ENCODE measurements at regions not wholly inside any gene's neighbourhood (a gene's known extent, or its start where the extent isn't known, plus 50 kb on each side); places are given as distances from the start of the nearest gene placed in this dataset.

GRCh38 chr16:73683804-73684203 lies 612.8 kb upstream of the PSMD7 start:
- DNase-seq (ENCODE audit: low spot score) = no peak

DNA sequence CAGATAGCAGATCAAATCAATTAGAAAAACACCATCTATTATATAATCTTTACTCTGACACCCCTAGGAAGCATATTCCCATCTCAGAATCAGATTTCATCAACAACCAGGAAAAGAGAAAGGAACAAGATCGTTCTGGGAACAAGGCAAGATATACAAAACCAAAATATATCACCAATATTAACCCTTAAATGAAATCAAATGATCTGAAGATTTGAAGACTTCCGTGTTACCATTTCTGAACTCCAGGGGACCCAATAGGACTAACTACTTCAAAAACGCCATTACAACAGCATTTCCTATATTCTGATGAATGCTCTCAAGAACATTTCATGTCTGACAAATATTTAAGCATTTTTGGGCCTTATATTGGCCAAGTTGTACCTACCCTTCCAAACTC lies 624.2 kb upstream of the ZFHX3 start:
- DNase-seq (ENCODE audit: low spot score) = no peak

DNA sequence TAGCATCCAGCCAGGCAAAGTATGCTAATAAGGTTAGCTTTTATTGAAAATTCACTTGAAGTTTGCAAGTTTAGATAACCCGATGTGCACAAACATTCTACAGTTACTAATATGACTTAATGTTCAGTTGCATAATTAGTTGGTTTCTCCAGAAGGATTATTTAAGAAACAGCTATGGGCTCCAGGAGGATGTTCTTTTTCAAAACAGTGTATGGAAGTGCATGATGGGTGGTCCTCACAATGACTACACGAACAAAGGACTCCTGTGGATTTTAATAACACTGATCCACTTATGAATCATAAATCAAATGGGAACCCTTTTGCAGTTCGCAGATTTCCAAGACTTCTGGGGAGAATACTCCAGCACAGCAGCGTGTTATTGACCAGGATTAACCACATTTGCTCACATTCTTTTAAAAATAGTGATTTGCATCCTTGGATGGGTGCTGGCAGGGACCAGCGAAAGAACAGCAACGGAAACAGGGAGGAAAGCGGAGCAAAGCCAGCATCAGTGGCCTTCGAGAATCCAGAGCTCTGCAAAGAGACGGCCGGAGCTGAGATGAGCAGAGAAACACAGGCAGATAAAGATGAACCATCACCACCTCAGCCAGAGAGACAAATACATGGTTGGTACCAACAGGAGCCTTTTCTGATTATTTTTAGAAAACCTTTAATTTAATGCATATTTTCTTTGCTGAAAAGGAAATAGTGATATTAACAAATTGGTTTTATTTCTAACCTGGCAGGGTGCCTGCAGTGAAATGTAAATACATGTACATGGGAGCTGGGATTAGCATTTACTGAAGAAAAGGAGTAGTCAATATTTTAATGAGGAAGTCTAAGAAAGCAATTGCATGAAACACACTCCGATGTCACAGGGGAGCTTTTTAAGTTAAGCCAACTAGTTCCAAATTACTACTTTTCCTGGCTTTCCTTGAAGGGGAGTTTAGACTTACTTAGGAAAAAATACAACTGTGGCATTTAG lies 623.2 kb upstream of the ZFHX3 start:
- DNase-seq (ENCODE audit: low spot score) = no peak

DNA sequence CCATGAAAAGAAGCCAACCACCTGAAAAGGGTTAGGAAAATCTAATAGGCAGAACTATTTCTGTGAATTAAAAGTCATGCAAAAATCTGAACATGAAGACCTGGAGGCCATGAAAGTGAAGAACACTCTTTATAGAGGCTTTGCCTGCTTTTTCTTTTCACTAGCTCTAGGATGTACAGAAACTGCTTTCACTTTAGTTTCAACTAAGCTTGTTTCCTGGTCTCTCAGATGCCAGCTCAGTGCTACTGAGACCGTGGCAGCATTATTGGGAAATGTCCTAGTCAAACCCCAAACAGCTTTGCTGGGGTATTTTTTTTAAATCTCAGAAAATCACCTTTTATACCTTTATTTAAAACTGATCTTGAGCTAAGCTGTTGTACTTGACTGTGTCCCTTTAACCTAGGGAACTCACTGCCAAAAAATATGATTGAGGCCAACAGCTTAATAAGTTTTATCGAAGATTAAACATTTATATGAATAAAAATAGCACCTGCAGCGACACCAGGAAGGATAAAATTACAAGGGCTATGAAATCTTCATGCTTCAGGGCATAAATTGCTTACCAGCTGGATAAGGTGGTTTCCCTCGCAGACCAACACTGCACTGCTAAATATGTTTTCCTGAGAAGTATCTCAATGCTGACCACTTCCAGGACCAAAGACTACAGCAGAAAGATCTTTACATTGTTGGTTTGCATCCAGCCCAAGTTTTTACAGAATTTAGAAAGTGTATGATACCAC lies 621.8 kb upstream of the ZFHX3 start:
- DNase-seq (ENCODE audit: low spot score) = no peak

DNA sequence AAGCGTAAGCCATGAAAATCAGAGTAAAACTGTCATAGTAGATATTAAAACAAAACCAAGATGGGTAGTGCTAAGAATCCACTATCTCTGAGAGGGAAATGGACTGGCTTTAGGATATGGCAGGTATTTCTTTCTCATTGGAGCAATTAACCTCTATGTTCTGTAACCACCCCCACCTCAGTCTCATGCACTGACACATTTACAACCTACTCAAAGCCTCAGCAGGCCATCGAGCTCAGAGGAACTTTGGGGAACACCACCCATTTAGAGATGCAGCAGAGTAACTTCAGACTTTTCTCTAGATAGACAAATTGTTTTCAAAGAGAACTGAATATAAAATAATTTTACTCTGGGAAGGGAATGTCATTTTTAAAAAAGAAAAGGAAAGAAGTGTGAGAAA lies 615.8 kb upstream of the ZFHX3 start:
- no peak for DNase-seq (ENCODE audit: low spot score)

- DNase-seq (ENCODE audit: low spot score) = no peak
These were observed 588.3 kb upstream of the ZFHX3 start for GRCh38 chr16:73636196-73636595.

DNA sequence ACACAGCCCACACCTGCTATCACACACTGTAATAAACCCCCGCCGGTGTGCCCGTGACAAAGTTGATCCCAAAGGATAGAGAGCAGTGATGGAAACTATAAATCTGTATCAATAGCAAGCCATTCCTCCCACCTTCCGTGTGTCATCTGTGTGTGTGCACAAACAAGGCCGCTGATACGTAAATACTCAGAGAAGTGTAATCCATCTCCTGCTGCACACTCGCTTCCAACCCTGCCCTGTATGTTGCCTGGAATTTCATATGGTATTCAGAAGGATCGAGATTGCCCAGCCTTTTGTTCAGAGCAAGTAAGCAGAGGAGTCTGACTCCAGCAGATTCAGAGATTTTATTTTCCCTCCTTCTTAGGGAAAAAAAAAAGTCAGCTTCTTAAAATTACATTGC lies 581.1 kb upstream of the ZFHX3 start:
- no peak for DNase-seq (ENCODE audit: low spot score)

GRCh38 chr16:73617738-73618137 lies 569.8 kb upstream of the ZFHX3 start:
- no peak for DNase-seq (ENCODE audit: low spot score)

GRCh38 chr16:73616770-73617169 lies 568.8 kb upstream of the ZFHX3 start:
- DNase-seq (ENCODE audit: low spot score) = no peak

- no peak for DNase-seq (ENCODE audit: low spot score)
These were observed 568.3 kb upstream of the ZFHX3 start for GRCh38 chr16:73616166-73616753.

DNA sequence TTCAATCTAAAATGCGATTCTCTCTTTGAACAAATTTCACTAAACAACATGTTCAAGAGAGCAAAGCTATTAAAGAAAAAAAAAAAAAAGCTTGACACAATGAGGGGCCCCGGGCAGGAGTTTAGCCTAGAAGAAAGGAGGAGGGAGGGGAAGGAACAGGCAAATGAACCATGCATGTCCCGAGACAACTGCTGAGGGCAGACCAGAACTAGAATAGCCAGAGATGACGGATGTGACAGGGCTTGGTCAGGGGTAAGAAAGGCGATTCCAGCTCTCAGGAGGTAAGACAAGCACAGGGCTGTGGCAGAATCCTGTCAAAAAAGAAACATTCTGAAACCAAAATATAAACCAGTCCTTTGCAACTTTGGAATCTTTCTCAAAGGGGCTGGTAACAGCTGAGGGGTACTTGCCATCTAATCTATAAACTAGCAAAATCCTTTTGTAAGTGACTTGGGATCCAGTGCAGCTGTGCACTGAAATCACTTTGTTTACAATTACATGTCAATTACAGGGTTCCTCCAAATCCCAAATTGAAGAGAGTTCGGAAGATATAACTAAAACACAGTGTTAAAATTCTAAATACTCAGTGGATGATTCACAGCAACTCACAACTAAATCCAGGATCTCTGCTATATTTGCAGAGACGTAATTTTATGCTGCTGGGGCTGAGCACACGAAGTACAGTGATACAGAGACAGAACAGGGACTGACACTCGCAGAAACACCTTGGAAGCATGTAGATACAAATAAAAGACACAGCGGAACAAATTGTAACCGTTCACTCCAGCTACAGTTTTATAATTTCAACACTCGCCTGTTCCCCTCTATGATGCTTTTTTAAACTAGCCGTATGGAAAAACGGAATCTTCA lies 567.4 kb upstream of the ZFHX3 start:
- DNase-seq (ENCODE audit: low spot score) = no peak

DNA sequence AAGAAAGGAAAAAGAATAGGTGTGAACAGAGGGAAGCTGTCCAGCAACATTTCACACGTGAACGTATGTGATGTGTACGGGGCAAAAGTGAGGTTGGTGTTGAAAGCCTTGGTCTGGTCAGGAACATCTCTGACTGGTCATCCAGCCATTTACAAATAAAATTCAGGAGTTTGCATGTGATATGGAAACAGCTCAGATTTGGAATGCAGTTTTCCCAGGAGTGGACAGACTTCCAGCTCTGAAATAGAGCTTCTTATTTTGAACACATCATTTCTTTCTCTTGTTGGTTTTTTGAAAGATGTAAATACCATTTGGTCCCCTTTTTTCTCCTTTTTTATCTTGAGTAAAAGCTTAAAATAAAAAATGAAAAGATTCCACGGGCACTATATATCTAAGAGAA lies 566.2 kb upstream of the ZFHX3 start:
- no peak for DNase-seq (ENCODE audit: low spot score)

DNA sequence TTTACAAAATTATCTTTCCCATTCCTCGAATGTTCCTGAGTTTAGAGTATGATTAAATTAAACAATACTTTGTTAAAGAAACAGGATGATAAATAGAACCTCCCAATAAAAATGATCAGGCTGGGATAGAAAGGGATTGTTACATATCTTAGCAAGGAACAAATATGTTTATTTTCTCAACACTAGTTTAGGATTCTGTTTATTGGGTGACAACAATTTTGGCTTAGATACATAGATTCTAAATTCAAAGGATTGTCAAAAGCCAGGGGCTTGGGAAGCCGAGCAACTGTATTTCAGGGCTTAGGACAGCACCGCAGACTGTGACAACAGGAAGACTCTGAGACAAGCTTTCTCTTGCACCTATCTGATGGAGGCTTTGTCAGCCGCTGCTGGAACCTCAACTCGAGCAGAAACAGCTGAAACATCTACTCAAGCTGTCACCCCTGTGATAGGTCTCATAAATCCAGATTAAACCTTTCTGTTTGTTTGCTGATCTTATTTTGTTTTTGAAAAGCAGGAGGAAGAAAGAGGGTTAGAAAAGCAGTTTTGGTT lies 562.8 kb upstream of the ZFHX3 start:
- DNase-seq (ENCODE audit: low spot score) = no peak

GRCh38 chr16:73610160-73610559 lies 562.2 kb upstream of the ZFHX3 start:
- no peak for DNase-seq (ENCODE audit: low spot score)

DNA sequence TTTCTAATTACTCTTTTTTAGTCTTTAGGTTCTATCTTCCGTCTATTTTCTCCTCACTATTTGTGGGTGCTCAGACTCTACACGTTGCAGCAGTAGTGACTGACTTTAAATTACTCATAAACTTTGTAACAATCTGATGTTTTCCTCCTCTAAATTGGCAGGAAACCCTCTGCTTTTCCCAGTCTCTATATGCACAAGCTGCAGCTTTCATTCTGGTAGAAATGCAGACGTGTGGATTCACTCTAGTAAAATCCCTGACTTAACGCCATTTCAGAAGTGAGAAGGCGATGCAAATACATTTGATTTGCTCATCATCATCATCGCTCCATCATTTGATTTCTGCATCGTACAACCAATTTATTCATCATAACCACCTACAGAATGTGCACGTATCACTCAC lies 561.0 kb upstream of the ZFHX3 start:
- DNase-seq (ENCODE audit: low spot score) = no peak

- DNase-seq (ENCODE audit: low spot score) = no peak
These were observed 557.4 kb upstream of the ZFHX3 start for GRCh38 chr16:73605309-73605708.

GRCh38 chr16:73601911-73602310 lies 554.0 kb upstream of the ZFHX3 start:
- DNase-seq (ENCODE audit: low spot score) = no peak

DNA sequence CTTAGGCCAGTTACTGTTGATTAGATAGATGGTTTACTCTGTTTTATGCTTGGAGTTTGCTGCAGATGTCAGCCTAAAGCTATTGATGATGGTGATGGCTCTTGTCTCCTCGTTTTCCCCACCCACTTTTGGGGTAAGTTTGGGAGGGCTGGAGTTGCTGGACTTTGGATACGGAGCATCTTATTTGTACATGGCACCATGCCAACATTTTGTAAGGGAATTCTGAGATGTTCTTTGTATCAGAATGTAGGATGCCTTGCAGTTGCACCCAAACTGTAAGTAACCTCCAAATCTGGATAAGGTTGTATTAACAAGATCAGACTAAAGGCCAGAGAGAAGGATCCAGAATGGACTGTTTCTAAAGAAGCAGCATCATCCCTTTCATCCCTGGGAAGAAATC lies 551.9 kb upstream of the ZFHX3 start:
- DNase-seq (ENCODE audit: low spot score) = no peak

- DNase-seq (ENCODE audit: low spot score) = no peak
These were observed 551.4 kb upstream of the ZFHX3 start for GRCh38 chr16:73599351-73599750.

- no peak for DNase-seq (ENCODE audit: low spot score)
These were observed 536.2 kb upstream of the ZFHX3 start for GRCh38 chr16:73584157-73584556.

- peak; percentile 16 for DNase-seq (ENCODE audit: low spot score)
These were observed 524.4 kb upstream of the ZFHX3 start for GRCh38 chr16:73572135-73572828.
